Activated B cell treated with CpG ODN at 0.5 μM for 24 hours (primary cell): ENCODE measurements at regions not wholly inside any gene's neighbourhood (a gene's known extent, or its start where the extent isn't known, plus 50 kb on each side); places are given as distances from the start of the nearest gene placed in this dataset.

Experiments
- ATAC-seq: fragments of 200-7000 bp; cut with Tn5 transposase; one replicate; pipeline ENCODE4 v1.10.0; 2021; ENCODE audit warnings: low read depth, mild to moderate bottlenecking, moderate library complexity
- CTCF ChIA-PET: fragments of 350-600 bp; sonication (Branson Sonifier 250); formaldehyde crosslinking; loops from one replicate; lab custom pipeline; 2021; ENCODE audit warnings: antibody characterized with exemption; lab: Charles Lee
- POLR2A ChIA-PET: fragments of 350-600 bp; sonication (Branson Sonifier 250); formaldehyde crosslinking; loops from one replicate; lab custom pipeline; 2021; ENCODE audit warnings: antibody characterized with exemption; lab: Charles Lee
- DNase-seq: peaks from one replicate; pipeline ENCODE4 v3.0.0; 2022
- H3K27ac Mint-ChIP-seq: one replicate; pipeline ENCODE4 v1.8.0; 2020; ENCODE audit warnings: mixed read lengths
- H3K27me3 Mint-ChIP-seq: one replicate; pipeline ENCODE4 v1.8.0; 2021; ENCODE audit warnings: mixed read lengths
- H3K36me3 Mint-ChIP-seq: one replicate; pipeline ENCODE4 v1.8.0; 2021; ENCODE audit warnings: low read depth, mixed read lengths
- H3K4me1 Mint-ChIP-seq: one replicate; pipeline ENCODE4 v1.8.0; 2021; ENCODE audit warnings: mixed read lengths
- H3K4me3 Mint-ChIP-seq: one replicate; pipeline ENCODE4 v1.8.0; 2020; ENCODE audit warnings: mild to moderate bottlenecking, mixed read lengths
- H3K9me3 Mint-ChIP-seq: one replicate; pipeline ENCODE4 v1.8.0; 2020; ENCODE audit warnings: mixed read lengths
- intact Hi-C: fragments of 100-400 bp; cut with micrococcal nuclease; formaldehyde crosslinking; loops from one replicate; pipeline ENCODE4 v1.15.1; 2024
- TF ChIP-seq, protein P1 (sequence below): fragments of 200-600 bp; IDR thresholded peaks from one replicate; pipeline ENCODE4 v1.8.0; 2022; ENCODE audit warnings: antibody characterized with exemption, mild to moderate bottlenecking

GRCh38 chr4:111108153-111108552 lies 485.3 kb upstream of the PITX2 start:
- ATAC-seq (no peak), DNase-seq (no peak)
- no peak overlapping the region for H3K27ac Mint-ChIP-seq
- H3K9me3 Mint-ChIP-seq = no peaks in the 10 kb centered on the region
- no peaks in the 10 kb centered on the region for H3K36me3 Mint-ChIP-seq
- POLR2A ChIA-PET = no interaction called here
- H3K4me1 Mint-ChIP-seq = no peaks in the 10 kb centered on the region
- CTCF ChIA-PET = no interaction called here
- no peak overlapping the region for H3K4me3 Mint-ChIP-seq
- TF ChIP-seq, protein P1, sequence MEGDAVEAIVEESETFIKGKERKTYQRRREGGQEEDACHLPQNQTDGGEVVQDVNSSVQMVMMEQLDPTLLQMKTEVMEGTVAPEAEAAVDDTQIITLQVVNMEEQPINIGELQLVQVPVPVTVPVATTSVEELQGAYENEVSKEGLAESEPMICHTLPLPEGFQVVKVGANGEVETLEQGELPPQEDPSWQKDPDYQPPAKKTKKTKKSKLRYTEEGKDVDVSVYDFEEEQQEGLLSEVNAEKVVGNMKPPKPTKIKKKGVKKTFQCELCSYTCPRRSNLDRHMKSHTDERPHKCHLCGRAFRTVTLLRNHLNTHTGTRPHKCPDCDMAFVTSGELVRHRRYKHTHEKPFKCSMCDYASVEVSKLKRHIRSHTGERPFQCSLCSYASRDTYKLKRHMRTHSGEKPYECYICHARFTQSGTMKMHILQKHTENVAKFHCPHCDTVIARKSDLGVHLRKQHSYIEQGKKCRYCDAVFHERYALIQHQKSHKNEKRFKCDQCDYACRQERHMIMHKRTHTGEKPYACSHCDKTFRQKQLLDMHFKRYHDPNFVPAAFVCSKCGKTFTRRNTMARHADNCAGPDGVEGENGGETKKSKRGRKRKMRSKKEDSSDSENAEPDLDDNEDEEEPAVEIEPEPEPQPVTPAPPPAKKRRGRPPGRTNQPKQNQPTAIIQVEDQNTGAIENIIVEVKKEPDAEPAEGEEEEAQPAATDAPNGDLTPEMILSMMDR = no peak
- H3K27me3 Mint-ChIP-seq = no peaks in the 10 kb centered on the region
- intact Hi-C loops = no loop called here

GRCh38 chr4:111113591-111113990 lies 490.7 kb upstream of the PITX2 start:
- Mint-ChIP-seq H3K4me3 (no peak overlapping the region), H3K9me3 (no peaks in the 10 kb centered on the region), H3K4me1 (no peaks in the 10 kb centered on the region), H3K27ac (no peak overlapping the region), H3K27me3 (no peaks in the 10 kb centered on the region), H3K36me3 (no peaks in the 10 kb centered on the region)
- ATAC-seq = no peak
- ChIA-PET CTCF (no interaction called here), POLR2A (no interaction called here)
- intact Hi-C loops = no loop called here
- TF ChIP-seq, protein P1 = no peak
- DNase-seq = no peak

GRCh38 chr4:111115881-111116280 lies 493.0 kb upstream of the PITX2 start:
- DNase-seq (no peak), ATAC-seq (no peak)
- Mint-ChIP-seq H3K36me3 (no peaks in the 10 kb centered on the region), H3K4me3 (no peak overlapping the region), H3K9me3 (no peaks in the 10 kb centered on the region), H3K4me1 (no peaks in the 10 kb centered on the region), H3K27ac (no peak overlapping the region), H3K27me3 (no peaks in the 10 kb centered on the region)
- ChIA-PET POLR2A (no interaction called here), CTCF (no interaction called here)
- intact Hi-C loops = no loop called here
- TF ChIP-seq, protein P1 = no peak

DNA sequence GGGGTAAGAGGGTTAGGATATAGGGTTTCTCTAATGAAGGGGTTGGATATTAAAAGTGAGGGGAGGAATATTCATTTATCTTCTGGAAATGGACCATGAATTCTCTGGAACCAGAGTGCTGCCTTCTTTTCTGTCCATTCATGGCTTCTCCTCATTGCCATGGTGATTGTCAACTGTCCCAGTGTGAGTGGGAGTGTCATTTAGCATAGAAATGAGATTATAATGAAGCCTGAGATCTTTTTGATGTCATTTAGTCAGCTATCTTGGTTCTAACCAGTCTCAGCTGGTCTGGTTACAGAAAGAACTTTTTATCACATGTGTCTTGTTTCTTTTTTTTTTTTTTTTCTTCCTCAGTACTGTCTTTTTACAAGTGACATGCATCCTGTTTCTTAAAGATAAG lies 497.3 kb upstream of the PITX2 start:
- ATAC-seq = no peak
- H3K4me1 Mint-ChIP-seq = no peaks in the 10 kb centered on the region

GRCh38 chr4:111126340-111126739 lies 503.5 kb upstream of the PITX2 start:
- Mint-ChIP-seq H3K9me3 (no peaks in the 10 kb centered on the region), H3K27ac (no peak overlapping the region), H3K4me3 (no peak overlapping the region), H3K36me3 (no peaks in the 10 kb centered on the region), H3K4me1 (no peaks in the 10 kb centered on the region), H3K27me3 (no peaks in the 10 kb centered on the region)
- ChIA-PET CTCF (no interaction called here), POLR2A (no interaction called here)
- ATAC-seq (no peak), DNase-seq (no peak)
- intact Hi-C loops = no loop called here
- TF ChIP-seq, protein P1 = no peak

More for the DNA sequence above, 497.3 kb upstream of the PITX2 start:
- intact Hi-C loops = no loop called here
- DNase-seq = no peak
- H3K4me3 Mint-ChIP-seq = no peak overlapping the region
- H3K36me3 Mint-ChIP-seq = no peaks in the 10 kb centered on the region
- no peaks in the 10 kb centered on the region for H3K27me3 Mint-ChIP-seq
- H3K27ac Mint-ChIP-seq = no peak overlapping the region
- ChIA-PET CTCF (no interaction called here), POLR2A (no interaction called here)
- no peaks in the 10 kb centered on the region for H3K9me3 Mint-ChIP-seq
- TF ChIP-seq, protein P1 = no peak
